ENCODE measurements at regions not wholly inside any gene's neighbourhood (a gene's known extent, or its start where the extent isn't known, plus 50 kb on each side); places are given as distances from the start of the nearest gene placed in this dataset.

- no peak for DNase-seq (ENCODE audit: low read depth)
- H3K4me3 ChIP-seq (ENCODE audit: low read depth, low read length): no peak overlapping the region
- no peak for TF ChIP-seq POLR2A (IDR thresholded peaks at IDR 0.05; ENCODE audit: extremely low read depth, insufficient read length)
- TF ChIP-seq CTCF (IDR thresholded peaks at IDR 0.05; ENCODE audit: low read depth, low read length): no peak
- no peak for TF ChIP-seq MYC (IDR thresholded peaks at IDR 0.05; ENCODE audit: low read depth, low read length)
- TF ChIP-seq MAX (IDR thresholded peaks at IDR 0.05; ENCODE audit: low read depth, low read length): no peak
These were observed 193.9 kb downstream of the KIF18A start for GRCh38 chr11:27914080-27914479.

GRCh38 chr11:27913650-27914049 is 194.3 kb downstream of the KIF18A start:
- H3K4me3 ChIP-seq (ENCODE audit: low read depth, low read length): no peak overlapping the region
- peak; percentile 51 for DNase-seq (ENCODE audit: low read depth)
- TF ChIP-seq MAX (IDR thresholded peaks at IDR 0.05; ENCODE audit: low read depth, low read length) (0 out of 2 replicates have a peak, but pooled peaks have one; percentile 5), CTCF (IDR thresholded peaks at IDR 0.05; ENCODE audit: low read depth, low read length) (no peak), POLR2A (IDR thresholded peaks at IDR 0.05; ENCODE audit: extremely low read depth, insufficient read length) (no peak), MYC (IDR thresholded peaks at IDR 0.05; ENCODE audit: low read depth, low read length) (no peak)

GRCh38 chr11:27912916-27913315 is 195.0 kb downstream of the KIF18A start:
- no peak overlapping the region for H3K4me3 ChIP-seq (ENCODE audit: low read depth, low read length)
- DNase-seq (ENCODE audit: low read depth): no peak
- no peak for TF ChIP-seq CTCF (IDR thresholded peaks at IDR 0.05; ENCODE audit: low read depth, low read length)
- no peak for TF ChIP-seq POLR2A (IDR thresholded peaks at IDR 0.05; ENCODE audit: extremely low read depth, insufficient read length)
- no peak for TF ChIP-seq MYC (IDR thresholded peaks at IDR 0.05; ENCODE audit: low read depth, low read length)
- TF ChIP-seq MAX (IDR thresholded peaks at IDR 0.05; ENCODE audit: low read depth, low read length): no peak

GRCh38 chr11:27910186-27910931 is 197.6 kb downstream of the KIF18A start:
- TF ChIP-seq POLR2A (IDR thresholded peaks at IDR 0.05; ENCODE audit: extremely low read depth, insufficient read length): no peak
- no peak for TF ChIP-seq CTCF (IDR thresholded peaks at IDR 0.05; ENCODE audit: low read depth, low read length)
- TF ChIP-seq MAX (IDR thresholded peaks at IDR 0.05; ENCODE audit: low read depth, low read length): no peak
- no peak for TF ChIP-seq MYC (IDR thresholded peaks at IDR 0.05; ENCODE audit: low read depth, low read length)
- no peak for DNase-seq (ENCODE audit: low read depth)
- no peak overlapping the region for H3K4me3 ChIP-seq (ENCODE audit: low read depth, low read length)

GRCh38 chr11:27909386-27909785 is 198.6 kb downstream of the KIF18A start:
- H3K4me3 ChIP-seq (ENCODE audit: low read depth, low read length): no peak overlapping the region
- no peak for DNase-seq (ENCODE audit: low read depth)
- TF ChIP-seq MYC (IDR thresholded peaks at IDR 0.05; ENCODE audit: low read depth, low read length) (no peak), CTCF (IDR thresholded peaks at IDR 0.05; ENCODE audit: low read depth, low read length) (no peak), MAX (IDR thresholded peaks at IDR 0.05; ENCODE audit: low read depth, low read length) (no peak), POLR2A (IDR thresholded peaks at IDR 0.05; ENCODE audit: extremely low read depth, insufficient read length) (no peak)

All from NB4 (cell line).